Activated CD8-positive, alpha-beta T cell treated with anti-CD3 and anti-CD28 coated beads for 36 hours (primary cell): ENCODE measurements at regions not wholly inside any gene's neighbourhood (a gene's known extent, or its start where the extent isn't known, plus 50 kb on each side); places are given as distances from the start of the nearest gene placed in this dataset.

Source experiments
- ATAC-seq: fragments of 200-7000 bp; cut with Tn5 transposase; one replicate; pipeline ENCODE4 v1.10.0; 2021; ENCODE audit warnings: mild to moderate bottlenecking, moderate library complexity
- CTCF ChIA-PET: fragments of 350-600 bp; sonication (Branson Sonifier 250); formaldehyde crosslinking; loops from one replicate; lab custom pipeline; 2021; ENCODE audit warnings: antibody characterized with exemption; lab: Charles Lee
- POLR2A ChIA-PET: fragments of 350-600 bp; sonication (Branson Sonifier 250); formaldehyde crosslinking; loops from one replicate; lab custom pipeline; 2021; ENCODE audit warnings: antibody characterized with exemption; lab: Charles Lee
- DNase-seq: peaks from one replicate; pipeline ENCODE4 v3.0.0-alpha.2; 2020
- H3K27ac Mint-ChIP-seq: one replicate; pipeline ENCODE4 v1.8.0; 2021; ENCODE audit warnings: mild to moderate bottlenecking, mixed read lengths
- H3K27me3 Mint-ChIP-seq: one replicate; pipeline ENCODE4 v1.8.0; 2021; ENCODE audit warnings: mixed read lengths
- H3K36me3 Mint-ChIP-seq: one replicate; pipeline ENCODE4 v1.8.0; 2021; ENCODE audit warnings: low read depth, mixed read lengths
- H3K4me1 Mint-ChIP-seq: one replicate; pipeline ENCODE4 v1.8.0; 2021; ENCODE audit warnings: low read depth, mixed read lengths
- H3K4me3 Mint-ChIP-seq: one replicate; pipeline ENCODE4 v1.8.0; 2021; ENCODE audit warnings: mild to moderate bottlenecking, moderate library complexity, mixed read lengths
- H3K9me3 Mint-ChIP-seq: one replicate; pipeline ENCODE4 v1.8.0; 2021; ENCODE audit warnings: mixed read lengths
- CTCF ChIP-seq: fragments of 200-600 bp; IDR thresholded peaks from one replicate; pipeline ENCODE4 v1.8.0; 2022; ENCODE audit warnings: antibody characterized with exemption, mild to moderate bottlenecking
- intact Hi-C: fragments of 100-400 bp; cut with micrococcal nuclease; formaldehyde crosslinking; loops from one replicate; pipeline ENCODE4 v1.10.0; 2022

DNA sequence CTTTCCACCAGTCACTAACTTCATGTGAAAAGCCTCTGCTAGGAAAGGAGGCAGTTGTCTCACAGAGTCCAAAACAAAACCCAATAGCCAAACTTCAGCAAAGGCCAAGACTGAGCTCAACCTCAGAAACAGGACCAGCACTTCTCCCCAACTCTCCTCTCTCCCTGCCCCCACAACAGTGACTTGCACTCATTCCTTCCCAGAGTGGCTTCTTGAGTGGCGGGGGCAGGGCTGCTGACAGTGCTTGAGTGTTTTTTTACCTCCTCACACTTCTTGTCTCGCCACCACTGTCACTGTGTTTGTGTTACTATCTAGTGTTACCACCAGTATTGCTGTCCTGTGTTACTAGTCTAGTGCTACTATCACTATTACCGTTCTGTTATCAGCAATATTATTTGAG is 206.8 kb downstream of the KLF6 start:
- ChIA-PET CTCF (interaction anchor here (1.4 kb wide), 1 partner anchor 43 kb away, joined by 3 read pairs; no protein-coding TSS in a partner anchor), POLR2A (no interaction called here)
- Mint-ChIP-seq H3K4me1 (peaks cover 8% of the 10 kb centered on the region), H3K4me3 (no peak overlapping the region), H3K27me3 (peaks cover 3% of the 10 kb centered on the region), H3K36me3 (no peaks in the 10 kb centered on the region), H3K27ac (no peak overlapping the region), H3K9me3 (no peaks in the 10 kb centered on the region)
- no peak for TF ChIP-seq CTCF
- intact Hi-C loops = no loop called here
- DNase-seq (no peak), ATAC-seq (no peak)

- DNase-seq = no peak
- no peak for ATAC-seq
- Mint-ChIP-seq H3K36me3 (no peaks in the 10 kb centered on the region), H3K4me3 (no peak overlapping the region), H3K9me3 (no peaks in the 10 kb centered on the region), H3K27me3 (peaks cover 1% of the 10 kb centered on the region), H3K27ac (no peak overlapping the region), H3K4me1 (peaks cover under 1% of the 10 kb centered on the region)
- intact Hi-C loops = no loop called here
- POLR2A ChIA-PET = interaction anchor here (0.6 kb wide), 1 partner anchor 236 kb away, joined by 3 read pairs; no protein-coding TSS in a partner anchor
- TF ChIP-seq CTCF = no peak
- CTCF ChIA-PET = interaction anchor here (1.5 kb wide), 1 partner anchor 11 kb away, joined by 4 read pairs; no protein-coding TSS in a partner anchor
These were observed 210.6 kb downstream of the KLF6 start for GRCh38 chr10:3574451-3574850.

DNA sequence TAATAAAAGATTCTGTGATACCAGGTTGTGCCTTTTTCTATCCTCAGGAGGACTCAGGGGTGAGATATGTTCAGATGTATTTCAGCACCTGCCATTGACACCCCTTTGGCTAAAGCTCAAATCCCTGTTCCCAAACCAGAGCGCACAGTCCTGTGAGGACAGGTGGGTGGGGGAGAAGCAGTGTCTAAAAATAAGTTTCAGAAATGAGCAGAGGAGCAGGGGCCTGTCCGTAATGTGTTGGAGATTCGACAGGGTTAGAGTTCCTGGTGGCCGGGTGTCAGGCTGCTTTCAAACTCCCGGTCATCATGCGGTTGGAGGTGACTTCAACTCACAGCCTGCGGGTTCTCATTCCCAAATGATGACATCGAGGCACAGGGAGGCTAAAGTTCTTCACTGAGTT is 211.5 kb downstream of the KLF6 start:
- intact Hi-C loops = no loop called here
- DNase-seq = no peak
- H3K27ac Mint-ChIP-seq = no peak overlapping the region
- no peaks in the 10 kb centered on the region for H3K9me3 Mint-ChIP-seq
- TF ChIP-seq CTCF = no peak
- no peaks in the 10 kb centered on the region for H3K4me1 Mint-ChIP-seq
- H3K4me3 Mint-ChIP-seq = no peak overlapping the region
- ATAC-seq = no peak
- CTCF ChIA-PET = interaction anchor here (1.3 kb wide), 1 partner anchor 10 kb away, joined by 5 read pairs; no protein-coding TSS in a partner anchor
- no peaks in the 10 kb centered on the region for H3K36me3 Mint-ChIP-seq
- H3K27me3 Mint-ChIP-seq = peaks cover 1% of the 10 kb centered on the region
- POLR2A ChIA-PET = interaction anchor here (0.8 to 1.1 kb wide), 2 partner anchors 203 to 502 kb away, joined by 3 read pairs; no protein-coding TSS in a partner anchor

GRCh38 chr10:3571310-3571825 is 213.6 kb downstream of the KLF6 start:
- peaks cover 4% of the 10 kb centered on the region for H3K4me1 Mint-ChIP-seq
- ChIA-PET POLR2A (no interaction called here), CTCF (no interaction called here)
- DNase-seq = no peak
- intact Hi-C loops = no loop called here
- H3K4me3 Mint-ChIP-seq = no peak overlapping the region
- H3K36me3 Mint-ChIP-seq = no peaks in the 10 kb centered on the region
- H3K9me3 Mint-ChIP-seq = no peaks in the 10 kb centered on the region
- peaks cover 1% of the 10 kb centered on the region for H3K27me3 Mint-ChIP-seq
- no peak for TF ChIP-seq CTCF
- ATAC-seq = no peak
- no peak overlapping the region for H3K27ac Mint-ChIP-seq

- H3K36me3 Mint-ChIP-seq = no peaks in the 10 kb centered on the region
- no peaks in the 10 kb centered on the region for H3K9me3 Mint-ChIP-seq
- intact Hi-C loops = no loop called here
- peaks cover 1% of the 10 kb centered on the region for H3K27me3 Mint-ChIP-seq
- H3K4me3 Mint-ChIP-seq = no peak overlapping the region
- POLR2A ChIA-PET = no interaction called here
- ATAC-seq = no peak
- DNase-seq = no peak
- CTCF ChIA-PET = no interaction called here
- H3K27ac Mint-ChIP-seq = no peak overlapping the region
- H3K4me1 Mint-ChIP-seq = peaks cover 4% of the 10 kb centered on the region
- TF ChIP-seq CTCF = no peak
These were observed 214.1 kb downstream of the KLF6 start for GRCh38 chr10:3570855-3571266.
